Medulla oblongata (tissue), 1 donor: ENCODE measurements at regions not wholly inside any gene's neighbourhood (a gene's known extent, or its start where the extent isn't known, plus 50 kb on each side); places are given as distances from the start of the nearest gene placed in this dataset.

Experiments used
- DNase-seq: peaks from one replicate; pipeline ENCODE4 v3.0.0-alpha.2; 2015; ENCODE audit errors: extremely low spot score

GRCh38 chr11:123378096-123378495, 52.0 kb upstream of the GRAMD1B start:
- DNase-seq = no peak

- no peak for DNase-seq
These were observed 52.7 kb upstream of the GRAMD1B start for GRCh38 chr11:123377355-123377754.

GRCh38 chr11:123375832-123376231, 54.2 kb upstream of the GRAMD1B start:
- no peak for DNase-seq

- no peak for DNase-seq
These were observed 55.5 kb upstream of the GRAMD1B start for GRCh38 chr11:123374622-123374968.

- no peak for DNase-seq
These were observed 56.1 kb upstream of the GRAMD1B start for GRCh38 chr11:123373754-123374621.

GRCh38 chr11:123371506-123372297, 58.4 kb upstream of the GRAMD1B start:
- DNase-seq = no peak

- no peak for DNase-seq
These were observed 63.1 kb upstream of the GRAMD1B start for GRCh38 chr11:123366924-123367323.

GRCh38 chr11:123365955-123366354, 64.1 kb upstream of the GRAMD1B start:
- DNase-seq = no peak

- DNase-seq = no peak
These were observed 66.0 kb upstream of the GRAMD1B start for GRCh38 chr11:123364080-123364479.

GRCh38 chr11:123363556-123363955, 66.5 kb upstream of the GRAMD1B start:
- DNase-seq = peak; percentile 11

GRCh38 chr11:123362941-123363340, 67.1 kb upstream of the GRAMD1B start:
- no peak for DNase-seq

GRCh38 chr11:123362186-123362585, 67.9 kb upstream of the GRAMD1B start:
- DNase-seq = no peak

GRCh38 chr11:123361110-123361509, 69.0 kb upstream of the GRAMD1B start:
- DNase-seq = no peak

GRCh38 chr11:123360267-123360936, 69.7 kb upstream of the GRAMD1B start:
- DNase-seq = no peak

- no peak for DNase-seq
These were observed 71.9 kb upstream of the GRAMD1B start for GRCh38 chr11:123357990-123358827.

- no peak for DNase-seq
These were observed 72.6 kb upstream of the GRAMD1B start for GRCh38 chr11:123357353-123357989.

GRCh38 chr11:123356539-123356938, 73.5 kb upstream of the GRAMD1B start:
- DNase-seq = no peak

- no peak for DNase-seq
These were observed 75.6 kb upstream of the GRAMD1B start for GRCh38 chr11:123354371-123354975.

GRCh38 chr11:123351375-123351774, 78.7 kb upstream of the GRAMD1B start:
- DNase-seq = peak; percentile 82

- DNase-seq = no peak
These were observed 80.7 kb upstream of the GRAMD1B start for GRCh38 chr11:123349382-123349781.
